Osteoblast (primary cell): ENCODE measurements at regions not wholly inside any gene's neighbourhood (a gene's known extent, or its start where the extent isn't known, plus 50 kb on each side); places are given as distances from the start of the nearest gene placed in this dataset.
"Not testable (repeated sequence)": the region's sequence is repeated elsewhere in the genome, so short reads cannot be mapped to it uniquely, and the experiment has no call there.

Experiments used
- DNase-seq: peaks from one replicate; pipeline ENCODE4 v3.0.0; 2011; ENCODE audit warnings: low spot score, mixed read lengths; ENCODE audit not compliant: insufficient read length; ENCODE audit errors: missing footprints
- H2AFZ ChIP-seq: 2 replicates; pipeline ENCODE4 v1.6.0; 2011; ENCODE audit warnings: mild to moderate bottlenecking, low read length
- H3K27ac ChIP-seq: 2 replicates; pipeline ENCODE4 v1.5.1; 2011; ENCODE audit warnings: mild to moderate bottlenecking, low read depth, low read length, moderate library complexity
- H3K27me3 ChIP-seq: 2 replicates; pipeline ENCODE4 v1.6.0; 2012; ENCODE audit warnings: mild to moderate bottlenecking, control low read depth, inconsistent platforms, low read length, moderate library complexity; ENCODE audit not compliant: insufficient read depth
- H3K36me3 ChIP-seq: 2 replicates; pipeline ENCODE4 v1.5.1; 2011; ENCODE audit warnings: mild to moderate bottlenecking, low read length, control low read depth, moderate library complexity; ENCODE audit not compliant: insufficient read depth
- H3K4me1 ChIP-seq: 2 replicates; pipeline ENCODE4 v1.5.1; 2011; ENCODE audit warnings: mild to moderate bottlenecking, low read length, control low read depth, moderate library complexity; ENCODE audit not compliant: insufficient read depth
- H3K4me2 ChIP-seq: 2 replicates; pipeline ENCODE4 v1.6.0; 2011; ENCODE audit warnings: mild to moderate bottlenecking, low read length; ENCODE audit not compliant: insufficient read depth
- H3K4me3 ChIP-seq: fragments of 200-600 bp; sonication (generic); 3 replicates; pipeline ENCODE4 v1.5.1; 2012; ENCODE audit warnings: mild to moderate bottlenecking, low read length, inconsistent platforms; ENCODE audit not compliant: insufficient read depth
- H3K79me2 ChIP-seq: 2 replicates; pipeline ENCODE4 v1.6.0; 2012; ENCODE audit warnings: mild to moderate bottlenecking, low read length, control low read depth, inconsistent platforms; ENCODE audit not compliant: insufficient read depth
- H3K9me3 ChIP-seq: 2 replicates; pipeline ENCODE4 v1.5.1; 2011; ENCODE audit warnings: low read depth, low read length, control low read depth
- H4K20me1 ChIP-seq: 2 replicates; pipeline ENCODE4 v1.6.0; 2012; ENCODE audit warnings: mild to moderate bottlenecking, low read length, control low read depth; ENCODE audit not compliant: insufficient read depth
- CTCF ChIP-seq: IDR thresholded peaks from 2 replicates; pipeline ENCODE4 v1.5.1; 2011; ENCODE audit warnings: mild to moderate bottlenecking, low read depth, low read length, moderate library complexity; ENCODE audit errors: extremely low read depth

- no peak overlapping the region for H2AFZ ChIP-seq
- H3K4me1 ChIP-seq = no peaks in the 10 kb centered on the region
- H3K27me3 ChIP-seq = no peaks in the 10 kb centered on the region
- H3K27ac ChIP-seq = no peak overlapping the region
- no peaks in the 10 kb centered on the region for H3K36me3 ChIP-seq
- no peaks in the 10 kb centered on the region for H3K9me3 ChIP-seq
- no peak overlapping the region for H3K4me3 ChIP-seq
- H3K4me2 ChIP-seq = no peak overlapping the region
- no peaks in the 10 kb centered on the region for H3K79me2 ChIP-seq
- H4K20me1 ChIP-seq = no peaks in the 10 kb centered on the region
- TF ChIP-seq CTCF = no peak
- no peak for DNase-seq
Observed at GRCh38 chr4:103400405-103400804, 202.3 kb upstream of the CENPE start.

GRCh38 chr4:103397541-103397940 is 199.4 kb upstream of the CENPE start:
- no peak for DNase-seq
- H3K4me2 ChIP-seq = no peak overlapping the region
- H3K79me2 ChIP-seq = no peaks in the 10 kb centered on the region
- no peaks in the 10 kb centered on the region for H3K36me3 ChIP-seq
- H3K4me1 ChIP-seq = no peaks in the 10 kb centered on the region
- no peak overlapping the region for H3K27ac ChIP-seq
- TF ChIP-seq CTCF = no peak
- H4K20me1 ChIP-seq = no peaks in the 10 kb centered on the region
- H2AFZ ChIP-seq = no peak overlapping the region
- H3K4me3 ChIP-seq = no peak overlapping the region
- H3K27me3 ChIP-seq = no peaks in the 10 kb centered on the region
- no peaks in the 10 kb centered on the region for H3K9me3 ChIP-seq

- H3K36me3 ChIP-seq, H3K9me3 ChIP-seq, H2AFZ ChIP-seq, H4K20me1 ChIP-seq, H3K27ac ChIP-seq, DNase-seq, H3K4me2 ChIP-seq, H3K4me1 ChIP-seq, H3K4me3 ChIP-seq, H3K27me3 ChIP-seq, H3K79me2 ChIP-seq: not testable (repeated sequence)
Observed at GRCh38 chr4:103387508-103388011, 189.4 kb upstream of the CENPE start.

GRCh38 chr4:103385565-103385964 is 187.4 kb upstream of the CENPE start:
- H3K4me3 ChIP-seq, H3K4me1 ChIP-seq, H3K36me3 ChIP-seq, H3K27me3 ChIP-seq, DNase-seq, H3K9me3 ChIP-seq, H2AFZ ChIP-seq, H3K27ac ChIP-seq, H3K4me2 ChIP-seq, H3K79me2 ChIP-seq, H4K20me1 ChIP-seq: not testable (repeated sequence)

- H3K9me3 ChIP-seq = peaks cover 2% of the 10 kb centered on the region
- no peak for TF ChIP-seq CTCF
- H4K20me1 ChIP-seq = no peaks in the 10 kb centered on the region
- H3K4me3 ChIP-seq = no peak overlapping the region
- no peaks in the 10 kb centered on the region for H3K79me2 ChIP-seq
- no peak for DNase-seq
- H3K27me3 ChIP-seq = no peaks in the 10 kb centered on the region
- H3K36me3 ChIP-seq = no peaks in the 10 kb centered on the region
- H3K4me2 ChIP-seq = no peak overlapping the region
- no peaks in the 10 kb centered on the region for H3K4me1 ChIP-seq
- H3K27ac ChIP-seq = no peak overlapping the region
- no peak overlapping the region for H2AFZ ChIP-seq
Observed at GRCh38 chr4:103375278-103375677, 177.1 kb upstream of the CENPE start.
